ENCODE measurements at regions not wholly inside any gene's neighbourhood (a gene's known extent, or its start where the extent isn't known, plus 50 kb on each side); places are given as distances from the start of the nearest gene placed in this dataset.

GRCh38 chrX:16416588-16416987, 233.4 kb upstream of the S100G start:
- TF ChIP-seq CTCF (IDR thresholded peaks at IDR 0.05; ENCODE audit: insufficient read depth, low read depth, low read length) (no peak), EZH2 (IDR thresholded peaks at IDR 0.05; ENCODE audit: insufficient read depth, low read length) (no peak)

All from astrocyte (in vitro differentiated cells and primary cell).